ENCODE measurements at regions not wholly inside any gene's neighbourhood (a gene's known extent, or its start where the extent isn't known, plus 50 kb on each side); places are given as distances from the start of the nearest gene placed in this dataset.

- Mint-ChIP-seq H3K4me3 (no peak overlapping the region), H3K9me3 (peaks cover 58% of the 10 kb centered on the region), H3K27me3 (ENCODE audit: low read depth) (no peaks in the 10 kb centered on the region), H3K36me3 (no peaks in the 10 kb centered on the region), H3K4me1 (no peaks in the 10 kb centered on the region), H3K27ac (no peak overlapping the region)
- no peak for TF ChIP-seq CTCF (IDR thresholded peaks at IDR 0.05; ENCODE audit: unreplicated experiment)
- DNase-seq (ENCODE audit: low spot score in 2 of 2, unreplicated experiment in 2 of 2): no peak
Measured at GRCh38 chr4:189500970-189501369, 439.7 kb upstream of the FRG1 start.

- no peaks in the 10 kb centered on the region for H3K36me3 Mint-ChIP-seq
- H3K27me3 Mint-ChIP-seq (ENCODE audit: low read depth): no peaks in the 10 kb centered on the region
Measured at GRCh38 chr4:189502841-189503435, 437.7 kb upstream of the FRG1 start.

GRCh38 chr4:189504220-189504619 is 436.5 kb upstream of the FRG1 start:
- DNase-seq (ENCODE audit: low spot score in 2 of 2, unreplicated experiment in 2 of 2): no peak
- no peak overlapping the region for H3K4me3 Mint-ChIP-seq
- H3K27me3 Mint-ChIP-seq (ENCODE audit: low read depth): no peaks in the 10 kb centered on the region
- TF ChIP-seq CTCF (IDR thresholded peaks at IDR 0.05; ENCODE audit: unreplicated experiment): no peak
- no peak overlapping the region for H3K27ac Mint-ChIP-seq
- H3K4me1 Mint-ChIP-seq: no peaks in the 10 kb centered on the region
- H3K9me3 Mint-ChIP-seq: peaks cover 48% of the 10 kb centered on the region
- H3K36me3 Mint-ChIP-seq: no peaks in the 10 kb centered on the region

More at GRCh38 chr4:189502841-189503435, 437.7 kb upstream of the FRG1 start:
- DNase-seq (ENCODE audit: low spot score in 2 of 2, unreplicated experiment in 2 of 2): no peak
- Mint-ChIP-seq H3K9me3 (peaks cover 51% of the 10 kb centered on the region), H3K4me1 (no peaks in the 10 kb centered on the region), H3K27ac (no peak overlapping the region), H3K4me3 (no peak overlapping the region)
- no peak for TF ChIP-seq CTCF (IDR thresholded peaks at IDR 0.05; ENCODE audit: unreplicated experiment)

- Mint-ChIP-seq H3K36me3 (no peaks in the 10 kb centered on the region), H3K4me1 (no peaks in the 10 kb centered on the region), H3K4me3 (no peak overlapping the region), H3K27ac (no peak overlapping the region), H3K9me3 (peaks cover 55% of the 10 kb centered on the region), H3K27me3 (ENCODE audit: low read depth) (no peaks in the 10 kb centered on the region)
- no peak for TF ChIP-seq CTCF (IDR thresholded peaks at IDR 0.05; ENCODE audit: unreplicated experiment)
- DNase-seq (ENCODE audit: low spot score in 2 of 2, unreplicated experiment in 2 of 2): no peak
Measured at GRCh38 chr4:189505380-189505779, 435.3 kb upstream of the FRG1 start.

- Mint-ChIP-seq H3K27me3 (ENCODE audit: low read depth) (no peaks in the 10 kb centered on the region), H3K4me3 (no peak overlapping the region)
Measured at GRCh38 chr4:189506080-189506479, 434.6 kb upstream of the FRG1 start.

More at GRCh38 chr4:189506080-189506479, 434.6 kb upstream of the FRG1 start:
- no peaks in the 10 kb centered on the region for H3K4me1 Mint-ChIP-seq
- TF ChIP-seq CTCF (IDR thresholded peaks at IDR 0.05; ENCODE audit: unreplicated experiment): no peak
- H3K36me3 Mint-ChIP-seq: no peaks in the 10 kb centered on the region
- no peak for DNase-seq (ENCODE audit: low spot score in 2 of 2, unreplicated experiment in 2 of 2)
- H3K27ac Mint-ChIP-seq: no peak overlapping the region
- peaks cover 62% of the 10 kb centered on the region for H3K9me3 Mint-ChIP-seq
